ENCODE measurements at regions not wholly inside any gene's neighbourhood (a gene's known extent, or its start where the extent isn't known, plus 50 kb on each side); places are given as distances from the start of the nearest gene placed in this dataset.

GRCh38 chr5:152184266-152184665 lies 220.8 kb downstream of the NMUR2 start:
- TF ChIP-seq CTCF (IDR thresholded peaks at IDR 0.05) (no peak), POLR2A (IDR thresholded peaks at IDR 0.05) (no peak)

Measured in gastroesophageal sphincter (tissue), 3 donors.